GM21529 (cell line): ENCODE measurements at regions not wholly inside any gene's neighbourhood (a gene's known extent, or its start where the extent isn't known, plus 50 kb on each side); places are given as distances from the start of the nearest gene placed in this dataset.

Source experiments
- ATAC-seq: cut with Tn5 transposase; IDR thresholded peaks from one replicate; pipeline ENCODE4 v1.9.1; 2021; ENCODE audit not compliant: unreplicated experiment

GRCh38 chr1:110765640-110766335 lies 91.0 kb upstream of the KCNA3 start:
- ATAC-seq = no peak

- ATAC-seq = no peak
Observed at GRCh38 chr1:110763149-110763548, 88.4 kb upstream of the KCNA3 start.

GRCh38 chr1:110760321-110760720 lies 85.6 kb upstream of the KCNA3 start:
- ATAC-seq = no peak

- no peak for ATAC-seq
Observed at GRCh38 chr1:110756506-110756905, 81.8 kb upstream of the KCNA3 start.

GRCh38 chr1:110752941-110753725 lies 78.4 kb upstream of the KCNA3 start:
- no peak for ATAC-seq

- ATAC-seq = no peak
Observed at GRCh38 chr1:110750562-110750961, 75.8 kb upstream of the KCNA3 start.

GRCh38 chr1:110749960-110750359 lies 75.2 kb upstream of the KCNA3 start:
- ATAC-seq = no peak

GRCh38 chr1:110746644-110747259 lies 72.0 kb upstream of the KCNA3 start:
- no peak for ATAC-seq

GRCh38 chr1:110743397-110743796 lies 68.7 kb upstream of the KCNA3 start:
- ATAC-seq = no peak

- no peak for ATAC-seq
Observed at GRCh38 chr1:110736900-110737605, 62.3 kb upstream of the KCNA3 start.

- no peak for ATAC-seq
Observed at GRCh38 chr1:110734133-110734680, 59.5 kb upstream of the KCNA3 start.

GRCh38 chr1:110731529-110731928 lies 56.8 kb upstream of the KCNA3 start:
- ATAC-seq = no peak

- no peak for ATAC-seq
Observed at GRCh38 chr1:110728388-110729001, 53.8 kb upstream of the KCNA3 start.

GRCh38 chr1:110727246-110727645 lies 52.5 kb upstream of the KCNA3 start:
- no peak for ATAC-seq

GRCh38 chr1:110726755-110727154 lies 52.0 kb upstream of the KCNA3 start:
- peak; percentile 89 for ATAC-seq
